HG03457 (cell line): ENCODE measurements at regions not wholly inside any gene's neighbourhood (a gene's known extent, or its start where the extent isn't known, plus 50 kb on each side); places are given as distances from the start of the nearest gene placed in this dataset.

Source experiments
- ATAC-seq: cut with Tn5 transposase; IDR thresholded peaks from one replicate; pipeline ENCODE4 v1.9.1; 2021; ENCODE audit warnings: moderate number of reproducible peaks; ENCODE audit not compliant: unreplicated experiment

- ATAC-seq, result no peak
These were observed 153.8 kb upstream of the CMC1 start for GRCh38 chr3:28087591-28087990.

- no peak for ATAC-seq
These were observed 152.4 kb upstream of the CMC1 start for GRCh38 chr3:28088811-28089526.

GRCh38 chr3:28089527-28089897 lies 151.9 kb upstream of the CMC1 start:
- no peak for ATAC-seq

- no peak for ATAC-seq
These were observed 142.1 kb upstream of the CMC1 start for GRCh38 chr3:28099296-28099695.

GRCh38 chr3:28101705-28102104 lies 139.7 kb upstream of the CMC1 start:
- no peak for ATAC-seq

- no peak for ATAC-seq
These were observed 137.6 kb upstream of the CMC1 start for GRCh38 chr3:28103861-28104260.

GRCh38 chr3:28104896-28105534 lies 136.4 kb upstream of the CMC1 start:
- no peak for ATAC-seq

- no peak for ATAC-seq
These were observed 131.6 kb upstream of the CMC1 start for GRCh38 chr3:28109829-28110228.

- no peak for ATAC-seq
These were observed 130.6 kb upstream of the CMC1 start for GRCh38 chr3:28110869-28111268.

GRCh38 chr3:28114893-28115292 lies 126.5 kb upstream of the CMC1 start:
- no peak for ATAC-seq

GRCh38 chr3:28115316-28115715 lies 126.1 kb upstream of the CMC1 start:
- ATAC-seq, result no peak

GRCh38 chr3:28117598-28117997 lies 123.8 kb upstream of the CMC1 start:
- ATAC-seq, result no peak

- no peak for ATAC-seq
These were observed 123.3 kb upstream of the CMC1 start for GRCh38 chr3:28118087-28118486.

- ATAC-seq, result no peak
These were observed 119.2 kb upstream of the CMC1 start for GRCh38 chr3:28122227-28122626.

- no peak for ATAC-seq
These were observed 116.5 kb upstream of the CMC1 start for GRCh38 chr3:28124882-28125281.

GRCh38 chr3:28125342-28125741 lies 116.1 kb upstream of the CMC1 start:
- no peak for ATAC-seq

- no peak for ATAC-seq
These were observed 110.6 kb upstream of the CMC1 start for GRCh38 chr3:28130836-28131235.

GRCh38 chr3:28132941-28133340 lies 108.5 kb upstream of the CMC1 start:
- ATAC-seq, result no peak

- ATAC-seq, result no peak
These were observed 107.2 kb upstream of the CMC1 start for GRCh38 chr3:28134198-28134597.

GRCh38 chr3:28134792-28135375 lies 106.5 kb upstream of the CMC1 start:
- ATAC-seq, result no peak

GRCh38 chr3:28136607-28137216 lies 104.7 kb upstream of the CMC1 start:
- no peak for ATAC-seq

- no peak for ATAC-seq
These were observed 103.3 kb upstream of the CMC1 start for GRCh38 chr3:28138043-28138610.
